CD4-positive, alpha-beta T cell (primary cell): ENCODE measurements at regions not wholly inside any gene's neighbourhood (a gene's known extent, or its start where the extent isn't known, plus 50 kb on each side); places are given as distances from the start of the nearest gene placed in this dataset.

Source experiments
- ATAC-seq: fragments of 200-7000 bp; cut with Tn5 transposase; one replicate; pipeline ENCODE4 v1.10.0; 2022; ENCODE audit warnings: mild to moderate bottlenecking; ENCODE audit not compliant: poor library complexity
- CTCF ChIA-PET: fragments of 350-600 bp; sonication (Branson Sonifier 250); formaldehyde crosslinking; loops from one replicate; lab custom pipeline; 2021; ENCODE audit warnings: antibody characterized with exemption, inconsistent platforms; lab: Charles Lee
- POLR2A ChIA-PET: fragments of 350-600 bp; sonication (Branson Sonifier 250); formaldehyde crosslinking; loops from one replicate; lab custom pipeline; 2021; ENCODE audit warnings: antibody characterized with exemption, inconsistent platforms; lab: Charles Lee
- DNase-seq, 14 experiments: peaks; one replicate each; pipeline ENCODE4 v3.0.0-alpha.2; 2013 to 2020; ENCODE audit warnings: mixed read lengths in 2 of 14
- H3K27ac ChIP-seq, 2 donors: one replicate each; pipeline versions ENCODE4 v1.5.1 to v1.7.0; 2013; ENCODE audit warnings: low read length in 2 of 2, low read depth in 1 of 2, mild to moderate bottlenecking in 1 of 2
- H3K27me3 ChIP-seq, 2 experiments: 1 replicate in 1 of 2; 2 replicates in 1 of 2; pipeline versions ENCODE4 v1.6.1 to v1.7.0; 2013; ENCODE audit warnings: low read length in 2 of 2, control low read depth in 1 of 2, mild to moderate bottlenecking in 1 of 2, moderate library complexity in 1 of 2; ENCODE audit not compliant: insufficient read depth in 2 of 2, control insufficient read depth in 1 of 2
- H3K36me3 ChIP-seq: one replicate; pipeline ENCODE4 v1.6.1; 2013; ENCODE audit warnings: low read length, control low read depth; ENCODE audit not compliant: insufficient read depth
- H3K4me1 ChIP-seq: one replicate; pipeline ENCODE4 v1.6.1; 2013; ENCODE audit warnings: low read length, control low read depth; ENCODE audit not compliant: insufficient read depth
- H3K4me3 ChIP-seq: one replicate; pipeline ENCODE4 v1.5.1; 2013; ENCODE audit warnings: mild to moderate bottlenecking, low read length, moderate library complexity
- H3K9me3 ChIP-seq, 2 experiments: 1 replicate in 1 of 2; 2 replicates in 1 of 2; pipeline versions ENCODE4 v1.6.1 to v1.7.0; 2013; ENCODE audit warnings: low read length in 2 of 2, mild to moderate bottlenecking in 2 of 2, control low read depth in 1 of 2, moderate library complexity in 1 of 2; ENCODE audit not compliant: control insufficient read depth in 1 of 2, insufficient read depth in 1 of 2
- H3K27ac Mint-ChIP-seq: one replicate; pipeline ENCODE4 v1.8.0; 2020; ENCODE audit warnings: mixed read lengths
- H3K27me3 Mint-ChIP-seq: one replicate; pipeline ENCODE4 v1.8.0; 2021; ENCODE audit warnings: mixed read lengths
- H3K36me3 Mint-ChIP-seq: one replicate; pipeline ENCODE4 v1.8.0; 2021; ENCODE audit warnings: low read depth, mixed read lengths
- H3K4me1 Mint-ChIP-seq: one replicate; pipeline ENCODE4 v1.8.0; 2021; ENCODE audit warnings: low read depth, mixed read lengths
- H3K4me3 Mint-ChIP-seq: one replicate; pipeline ENCODE4 v1.8.0; 2020; ENCODE audit warnings: mild to moderate bottlenecking, mixed read lengths
- H3K9me3 Mint-ChIP-seq: one replicate; pipeline ENCODE4 v1.8.0; 2020; ENCODE audit warnings: mixed read lengths
- CTCF ChIP-seq: fragments of 200-600 bp; IDR thresholded peaks from one replicate; pipeline ENCODE4 v1.8.0; 2022; ENCODE audit warnings: antibody characterized with exemption, mild to moderate bottlenecking
- intact Hi-C, 2 experiments: fragments of 100-400 bp; cut with DNase I in 1 of 2; cut with micrococcal nuclease in 1 of 2; formaldehyde crosslinking; loops; one replicate each; pipeline versions ENCODE4 v1.15.1 to v1.9.0; 2023 to 2025; cut with DNase I, micrococcal nuclease

GRCh38 chr7:67947191-67947590 lies 950.6 kb downstream of the TYW1 start:
- H3K4me1 Mint-ChIP-seq, result no peaks in the 10 kb centered on the region
- CTCF ChIA-PET, result no interaction called here
- ATAC-seq, result no peak
- no peak overlapping the region for H3K27ac Mint-ChIP-seq
- no peak overlapping the region for H3K27ac ChIP-seq
- H3K4me3 ChIP-seq, result no peak overlapping the region
- H3K27me3 ChIP-seq, result no peaks in the 10 kb centered on the region
- intact Hi-C loops, result no loop called here
- H3K27me3 Mint-ChIP-seq, result no peaks in the 10 kb centered on the region
- POLR2A ChIA-PET, result no interaction called here
- no peaks in the 10 kb centered on the region for H3K36me3 ChIP-seq
- H3K4me3 Mint-ChIP-seq, result no peak overlapping the region
- no peaks in the 10 kb centered on the region for H3K36me3 Mint-ChIP-seq
- H3K9me3 ChIP-seq, result peaks cover 6 to 23% of the 10 kb centered on the region in 2 experiments
- TF ChIP-seq CTCF, result no peak
- no peaks in the 10 kb centered on the region for H3K4me1 ChIP-seq
- peaks cover 6% of the 10 kb centered on the region for H3K9me3 Mint-ChIP-seq
- DNase-seq, result no peak

- H3K27ac ChIP-seq, result no peak overlapping the region
- DNase-seq, result no peak
- no peak for ATAC-seq
- no peaks in the 10 kb centered on the region for H3K27me3 ChIP-seq
- H3K36me3 Mint-ChIP-seq, result no peaks in the 10 kb centered on the region
- intact Hi-C loops, result no loop called here
- no peaks in the 10 kb centered on the region for H3K4me1 Mint-ChIP-seq
- H3K4me1 ChIP-seq, result no peaks in the 10 kb centered on the region
- H3K27me3 Mint-ChIP-seq, result no peaks in the 10 kb centered on the region
- H3K4me3 ChIP-seq, result no peak overlapping the region
- H3K4me3 Mint-ChIP-seq, result no peak overlapping the region
- ChIA-PET POLR2A (no interaction called here), CTCF (no interaction called here)
- TF ChIP-seq CTCF, result no peak
- peaks cover 6 to 21% of the 10 kb centered on the region in 2 experiments for H3K9me3 ChIP-seq
- no peak overlapping the region for H3K27ac Mint-ChIP-seq
- H3K9me3 Mint-ChIP-seq, result peaks cover 6% of the 10 kb centered on the region
- no peaks in the 10 kb centered on the region for H3K36me3 ChIP-seq
Observed at GRCh38 chr7:67947646-67948045, 951.0 kb downstream of the TYW1 start.

- Mint-ChIP-seq H3K36me3 (no peaks in the 10 kb centered on the region), H3K4me1 (no peaks in the 10 kb centered on the region), H3K27me3 (no peaks in the 10 kb centered on the region), H3K9me3 (peaks cover 9% of the 10 kb centered on the region), H3K4me3 (no peak overlapping the region), H3K27ac (no peak overlapping the region)
- DNase-seq (no peak), ATAC-seq (no peak)
- ChIA-PET POLR2A (no interaction called here), CTCF (no interaction called here)
- no peak overlapping the region for H3K4me3 ChIP-seq
- intact Hi-C loops, result no loop called here
- H3K36me3 ChIP-seq, result no peaks in the 10 kb centered on the region
- H3K27ac ChIP-seq, result no peak overlapping the region
- H3K27me3 ChIP-seq, result no peaks in the 10 kb centered on the region
- no peak for TF ChIP-seq CTCF
- H3K9me3 ChIP-seq, result peaks cover 7% of the 10 kb centered on the region in 2 experiments
- no peaks in the 10 kb centered on the region for H3K4me1 ChIP-seq
Observed at GRCh38 chr7:67950321-67951083, 953.9 kb downstream of the TYW1 start.
